ENCODE measurements at regions not wholly inside any gene's neighbourhood (a gene's known extent, or its start where the extent isn't known, plus 50 kb on each side); places are given as distances from the start of the nearest gene placed in this dataset.

DNA sequence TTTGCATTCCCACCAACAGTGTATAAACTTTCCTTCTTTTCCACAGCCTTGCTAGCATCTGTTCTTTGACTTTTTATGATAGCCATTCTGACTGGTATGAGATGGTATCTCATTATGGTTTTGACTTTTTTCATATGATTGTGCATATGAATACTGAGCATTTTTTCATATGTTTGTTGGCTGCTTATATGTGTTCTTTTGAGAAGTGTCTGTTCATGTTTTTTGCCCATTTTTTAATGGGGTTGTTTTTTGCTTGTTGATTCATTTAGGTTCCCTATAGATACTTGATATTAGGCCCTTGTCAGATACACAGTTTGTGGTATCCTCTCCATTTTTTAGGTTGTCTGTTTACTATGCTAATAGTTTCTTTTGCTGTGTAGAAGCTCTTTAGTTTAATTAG lies 185.8 kb upstream of the SPAG17 start:
- TF ChIP-seq, protein P1, sequence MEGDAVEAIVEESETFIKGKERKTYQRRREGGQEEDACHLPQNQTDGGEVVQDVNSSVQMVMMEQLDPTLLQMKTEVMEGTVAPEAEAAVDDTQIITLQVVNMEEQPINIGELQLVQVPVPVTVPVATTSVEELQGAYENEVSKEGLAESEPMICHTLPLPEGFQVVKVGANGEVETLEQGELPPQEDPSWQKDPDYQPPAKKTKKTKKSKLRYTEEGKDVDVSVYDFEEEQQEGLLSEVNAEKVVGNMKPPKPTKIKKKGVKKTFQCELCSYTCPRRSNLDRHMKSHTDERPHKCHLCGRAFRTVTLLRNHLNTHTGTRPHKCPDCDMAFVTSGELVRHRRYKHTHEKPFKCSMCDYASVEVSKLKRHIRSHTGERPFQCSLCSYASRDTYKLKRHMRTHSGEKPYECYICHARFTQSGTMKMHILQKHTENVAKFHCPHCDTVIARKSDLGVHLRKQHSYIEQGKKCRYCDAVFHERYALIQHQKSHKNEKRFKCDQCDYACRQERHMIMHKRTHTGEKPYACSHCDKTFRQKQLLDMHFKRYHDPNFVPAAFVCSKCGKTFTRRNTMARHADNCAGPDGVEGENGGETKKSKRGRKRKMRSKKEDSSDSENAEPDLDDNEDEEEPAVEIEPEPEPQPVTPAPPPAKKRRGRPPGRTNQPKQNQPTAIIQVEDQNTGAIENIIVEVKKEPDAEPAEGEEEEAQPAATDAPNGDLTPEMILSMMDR (conservative IDR thresholded peaks at IDR 0.05; ENCODE audit: low read length), result no peak
- TF ChIP-seq EZH2phosphoT487 (IDR thresholded peaks at IDR 0.05; ENCODE audit: borderline replicate concordance), result no peak

All from Loucy (cell line).